ENCODE measurements at regions not wholly inside any gene's neighbourhood (a gene's known extent, or its start where the extent isn't known, plus 50 kb on each side); places are given as distances from the start of the nearest gene placed in this dataset.

GRCh38 chr4:43853565-43854264 is 594.9 kb downstream of the KCTD8 start:
- POLR2A ChIA-PET: no interaction called here
- DNase-seq (ENCODE audit: low read depth, low spot score): no peak
- TF ChIP-seq CTCF (IDR thresholded peaks at IDR 0.05; ENCODE audit: low read depth, low read length): no peak
- H3K4me3 ChIP-seq (ENCODE audit: low read depth, low read length): no peak overlapping the region
- CTCF ChIA-PET: no interaction called here
- no peak overlapping the region for H3K27ac ChIP-seq (ENCODE audit: low read depth, low read length)
- H3K27me3 ChIP-seq (ENCODE audit: control insufficient read depth, insufficient read depth, low read length): no peaks in the 10 kb centered on the region
- H3K9me3 ChIP-seq (ENCODE audit: control insufficient read depth, insufficient read depth, low read length): no peaks in the 10 kb centered on the region

GRCh38 chr4:43855283-43855682 is 593.3 kb downstream of the KCTD8 start:
- H3K9me3 ChIP-seq (ENCODE audit: control insufficient read depth, insufficient read depth, low read length): no peaks in the 10 kb centered on the region
- CTCF ChIA-PET: no interaction called here

GRCh38 chr4:43864616-43865146 is 583.9 kb downstream of the KCTD8 start:
- CTCF ChIA-PET: no interaction called here
- no peak for TF ChIP-seq CTCF (IDR thresholded peaks at IDR 0.05; ENCODE audit: low read depth, low read length)
- no peak overlapping the region for H3K27ac ChIP-seq (ENCODE audit: low read depth, low read length)
- no peaks in the 10 kb centered on the region for H3K27me3 ChIP-seq (ENCODE audit: control insufficient read depth, insufficient read depth, low read length)
- H3K9me3 ChIP-seq (ENCODE audit: control insufficient read depth, insufficient read depth, low read length): peaks cover 2% of the 10 kb centered on the region
- no peak for DNase-seq (ENCODE audit: low read depth, low spot score)
- H3K4me3 ChIP-seq (ENCODE audit: low read depth, low read length): no peak overlapping the region
- POLR2A ChIA-PET: no interaction called here

More at GRCh38 chr4:43855283-43855682, 593.3 kb downstream of the KCTD8 start:
- TF ChIP-seq CTCF (IDR thresholded peaks at IDR 0.05; ENCODE audit: low read depth, low read length): no peak
- no peak overlapping the region for H3K27ac ChIP-seq (ENCODE audit: low read depth, low read length)
- no peak overlapping the region for H3K4me3 ChIP-seq (ENCODE audit: low read depth, low read length)
- POLR2A ChIA-PET: no interaction called here
- H3K27me3 ChIP-seq (ENCODE audit: control insufficient read depth, insufficient read depth, low read length): no peaks in the 10 kb centered on the region
- no peak for DNase-seq (ENCODE audit: low read depth, low spot score)

- DNase-seq (ENCODE audit: low read depth, low spot score): no peak
- peaks cover 2% of the 10 kb centered on the region for H3K9me3 ChIP-seq (ENCODE audit: control insufficient read depth, insufficient read depth, low read length)
- no peak for TF ChIP-seq CTCF (IDR thresholded peaks at IDR 0.05; ENCODE audit: low read depth, low read length)
- CTCF ChIA-PET: no interaction called here
- no peak overlapping the region for H3K27ac ChIP-seq (ENCODE audit: low read depth, low read length)
- H3K27me3 ChIP-seq (ENCODE audit: control insufficient read depth, insufficient read depth, low read length): no peaks in the 10 kb centered on the region
- no peak overlapping the region for H3K4me3 ChIP-seq (ENCODE audit: low read depth, low read length)
- POLR2A ChIA-PET: no interaction called here
Observed at GRCh38 chr4:43867908-43868307, 580.7 kb downstream of the KCTD8 start.

GRCh38 chr4:43875655-43876054 is 573.0 kb downstream of the KCTD8 start:
- TF ChIP-seq CTCF (IDR thresholded peaks at IDR 0.05; ENCODE audit: low read depth, low read length): no peak
- H3K27ac ChIP-seq (ENCODE audit: low read depth, low read length): no peak overlapping the region
- CTCF ChIA-PET: no interaction called here

More at GRCh38 chr4:43875655-43876054, 573.0 kb downstream of the KCTD8 start:
- Histone ChIP-seq H3K4me3 (ENCODE audit: low read depth, low read length) (no peak overlapping the region), H3K27me3 (ENCODE audit: control insufficient read depth, insufficient read depth, low read length) (no peaks in the 10 kb centered on the region), H3K9me3 (ENCODE audit: control insufficient read depth, insufficient read depth, low read length) (no peaks in the 10 kb centered on the region)
- POLR2A ChIA-PET: no interaction called here
- no peak for DNase-seq (ENCODE audit: low read depth, low spot score)
